LNCAP (cell line): ENCODE measurements at regions not wholly inside any gene's neighbourhood (a gene's known extent, or its start where the extent isn't known, plus 50 kb on each side); places are given as distances from the start of the nearest gene placed in this dataset.

ENCODE experiments used
- CTCF ChIP-seq: fragments of 450-650 bp; IDR thresholded peaks from 2 replicates; pipeline ENCODE4 v1.5.1; 2017; ENCODE audit warnings: mild to moderate bottlenecking

DNA sequence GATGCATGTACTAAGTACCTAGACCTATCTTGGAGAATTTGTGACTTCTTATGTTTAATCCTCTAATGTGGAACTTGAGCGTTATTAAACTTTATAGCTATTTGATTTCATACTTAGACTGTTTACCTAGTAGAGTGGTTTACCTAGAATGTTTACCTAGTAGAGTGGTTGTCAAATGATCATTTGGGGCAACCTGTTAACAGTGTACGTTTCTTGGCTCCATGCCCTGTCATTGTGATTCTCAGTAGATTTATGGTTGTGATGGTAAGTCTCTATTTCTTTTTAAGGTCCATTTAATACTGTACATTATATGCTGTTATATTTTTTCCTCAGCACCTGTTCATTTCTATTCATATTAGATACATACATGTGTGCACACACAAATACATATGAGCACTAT, 233.0 kb upstream of the MAD2L1 start:
- TF ChIP-seq CTCF, result no peak

DNA sequence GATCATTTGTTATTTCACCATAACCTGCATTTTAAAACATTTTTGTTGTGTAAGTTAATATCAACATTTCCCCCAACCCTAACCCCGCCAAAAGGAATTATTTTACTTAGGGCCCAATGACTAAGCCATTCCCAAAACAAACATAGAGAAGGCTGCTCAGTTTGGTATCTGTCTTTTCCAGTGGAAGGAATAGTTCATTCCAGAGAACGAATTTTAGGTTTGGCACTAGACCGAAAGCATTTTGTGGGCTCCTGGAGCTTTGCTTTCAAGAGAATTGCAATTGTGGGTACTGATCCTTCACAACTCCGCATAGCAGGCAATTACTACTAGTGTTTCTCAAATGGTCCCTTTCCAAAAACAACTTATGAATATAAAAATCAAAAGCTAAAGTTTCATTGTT, 226.7 kb upstream of the MAD2L1 start:
- no peak for TF ChIP-seq CTCF

DNA sequence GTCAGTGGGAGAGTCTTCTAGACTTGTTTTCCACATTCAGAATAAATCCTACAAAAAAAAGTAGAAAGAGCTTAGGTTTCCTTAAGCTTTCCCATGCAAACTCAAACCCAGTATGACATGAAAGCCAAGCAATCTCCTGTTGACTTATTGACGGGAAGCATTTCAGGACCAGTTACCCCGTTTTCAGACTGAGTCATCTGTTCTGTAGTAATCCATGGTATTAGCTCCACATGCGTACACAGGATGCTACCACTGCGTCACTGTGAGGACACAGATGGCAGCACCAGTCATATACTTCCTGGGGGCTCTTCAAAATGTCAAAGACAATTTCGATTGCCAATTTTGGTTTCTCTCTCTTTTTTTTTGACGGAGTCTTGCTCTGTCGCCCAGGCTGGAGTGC, 224.9 kb upstream of the MAD2L1 start:
- no peak for TF ChIP-seq CTCF

GRCh38 chr4:120290553-120290952, 223.9 kb upstream of the MAD2L1 start:
- no peak for TF ChIP-seq CTCF

GRCh38 chr4:120286813-120287212, 220.2 kb upstream of the MAD2L1 start:
- 0 out of 2 replicates have a peak, but pooled peaks have one; percentile 20 for TF ChIP-seq CTCF

GRCh38 chr4:120281581-120281980, 214.9 kb upstream of the MAD2L1 start:
- TF ChIP-seq CTCF, result no peak

- TF ChIP-seq CTCF, result no peak
Measured at GRCh38 chr4:120277391-120277790, 210.7 kb upstream of the MAD2L1 start.

DNA sequence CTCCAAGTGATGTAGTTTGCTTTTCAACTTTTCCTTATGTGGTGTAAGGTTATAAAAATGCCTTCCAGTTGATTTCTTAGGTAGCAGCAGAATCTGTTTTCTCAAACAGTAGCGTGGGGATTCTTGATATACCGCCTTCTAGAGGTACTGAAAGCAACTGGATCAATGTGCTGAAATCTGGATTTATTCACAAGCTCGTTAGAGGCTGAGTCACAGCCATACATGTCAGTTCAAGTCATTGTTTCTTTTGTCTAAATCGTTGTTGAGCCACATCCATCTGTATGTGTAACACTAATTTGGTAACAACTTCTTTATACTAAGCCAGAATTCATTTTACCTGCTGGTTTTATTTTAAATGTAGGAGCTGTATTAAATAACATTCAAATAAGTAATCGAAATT, 200.0 kb upstream of the MAD2L1 start:
- no peak for TF ChIP-seq CTCF
